H1 (cell line): ENCODE measurements at regions not wholly inside any gene's neighbourhood (a gene's known extent, or its start where the extent isn't known, plus 50 kb on each side); places are given as distances from the start of the nearest gene placed in this dataset.

Experiments
- CTCF ChIA-PET: fragments of 300-600 bp; sonication (Branson Sonifier 250); formaldehyde crosslinking; loops from one replicate; lab custom pipeline; 2021; ENCODE audit not compliant: partially characterized antibody; lab: Charles Lee
- POLR2A ChIA-PET: fragments of 300-600 bp; sonication (Branson Sonifier 250); formaldehyde crosslinking; loops from one replicate; lab custom pipeline; 2021; ENCODE audit warnings: inconsistent platforms; ENCODE audit not compliant: partially characterized antibody; lab: Charles Lee
- DNase-seq, 2 experiments: peaks; one replicate each; pipeline versions ENCODE4 v3.0.0 to v3.0.0-alpha.2; 2010 to 2022; ENCODE audit warnings: low spot score in 2 of 2, low read depth in 1 of 2, mixed read lengths in 1 of 2
- FAIRE-seq: peaks from 2 replicates; lab custom pipeline; 2011; peaks lifted over from hg19 to GRCh38; lab: Jason Lieb, UNC
- H2AFZ ChIP-seq: 2 replicates; pipeline ENCODE4 v1.8.1; 2012; ENCODE audit warnings: low read length, inconsistent platforms
- H2AK5ac ChIP-seq: 2 replicates; pipeline ENCODE4 v1.6.1; 2013; ENCODE audit warnings: low read depth, low read length
- H2BK120ac ChIP-seq: replicated peaks from 2 replicates; pipeline ENCODE3; 2013; ENCODE audit warnings: low read depth, low read length, inconsistent platforms
- H2BK12ac ChIP-seq: 2 replicates; pipeline ENCODE4 v1.6.1; 2013; ENCODE audit warnings: low read depth, low read length
- H2BK15ac ChIP-seq: 2 replicates; pipeline ENCODE4 v1.6.1; 2013; ENCODE audit warnings: low read length
- H2BK20ac ChIP-seq: 2 replicates; pipeline ENCODE4 v1.6.1; 2013; ENCODE audit warnings: low read length
- H2BK5ac ChIP-seq: 2 replicates; pipeline ENCODE4 v1.6.1; 2013; ENCODE audit warnings: low read depth, low read length
- H3K14ac ChIP-seq: 2 replicates; pipeline ENCODE4 v1.6.1; 2013; ENCODE audit warnings: inconsistent platforms; ENCODE audit not compliant: insufficient read length
- H3K18ac ChIP-seq: 2 replicates; pipeline ENCODE4 v1.6.1; 2013; ENCODE audit warnings: low read length; ENCODE audit errors: extremely low read depth
- H3K23ac ChIP-seq: 2 replicates; pipeline ENCODE4 v1.6.1; 2013; ENCODE audit warnings: inconsistent platforms; ENCODE audit not compliant: insufficient read length
- H3K23me2 ChIP-seq: 2 replicates; pipeline ENCODE4 v1.6.1; 2013; ENCODE audit warnings: low read depth, low read length
- H3K27ac ChIP-seq: 2 replicates; pipeline ENCODE4 v1.6.1; 2011; ENCODE audit warnings: low read depth, low read length, inconsistent platforms
- H3K27me3 ChIP-seq, 4 experiments: replicated peaks in 1 of 4; 1 replicate in 1 of 4; 2 replicates in 3 of 4; pipeline versions ENCODE4 v1.6.1 to v1.8.1; 2011 to 2013; ENCODE audit warnings: low read length in 3 of 4, mild to moderate bottlenecking in 3 of 4, inconsistent platforms in 2 of 4, mixed read lengths in 2 of 4, moderate library complexity in 1 of 4; ENCODE audit not compliant: control insufficient read depth in 3 of 4, insufficient read depth in 3 of 4; ENCODE audit errors: extremely low read depth in 1 of 4
- H3K36me3 ChIP-seq, 4 experiments: 2 replicates each; pipeline versions ENCODE4 v1.6.1 to v1.8.1; 2011 to 2013; ENCODE audit warnings: mild to moderate bottlenecking in 4 of 4, low read length in 3 of 4, moderate library complexity in 2 of 4, control low read depth in 1 of 4, inconsistent platforms in 1 of 4; ENCODE audit not compliant: insufficient read depth in 4 of 4, control insufficient read depth in 2 of 4
- H3K4ac ChIP-seq: replicated peaks from 2 replicates; pipeline ENCODE3; 2013; ENCODE audit warnings: low read length, low read depth, mixed read lengths, inconsistent platforms; ENCODE audit not compliant: insufficient read length
- H3K4me1 ChIP-seq, 4 experiments: replicated peaks in 1 of 4; 1 replicate in 1 of 4; 2 replicates in 3 of 4; pipeline versions ENCODE4 v1.6.1 to v1.8.1; 2011 to 2013; ENCODE audit warnings: low read length in 3 of 4, inconsistent platforms in 2 of 4, mixed read lengths in 1 of 4; ENCODE audit not compliant: insufficient read depth in 4 of 4, control insufficient read depth in 3 of 4
- H3K4me2 ChIP-seq, 2 experiments: 2 replicates each; pipeline versions ENCODE4 v1.6.1 to v1.8.1; 2011 to 2013; ENCODE audit warnings: low read depth in 2 of 2, low read length in 2 of 2, control low read depth in 1 of 2, inconsistent platforms in 1 of 2, mild to moderate bottlenecking in 1 of 2; ENCODE audit not compliant: insufficient read depth in 1 of 2
- H3K4me3 ChIP-seq, 4 experiments: fragments of 200-600, 300-600 bp in 1 of 4; sonication (generic), shearing (Covaris generic), sonication (Bioruptor Twin) in 1 of 4; 2 replicates each; pipeline versions ENCODE4 v1.5.1 to v1.8.1; 2011 to 2016; ENCODE audit warnings: low read length in 4 of 4, low read depth in 3 of 4, control low read depth in 2 of 4, inconsistent platforms in 2 of 4, mild to moderate bottlenecking in 2 of 4, mixed read lengths in 1 of 4, moderate library complexity in 1 of 4; ENCODE audit not compliant: insufficient read depth in 2 of 4; ENCODE audit errors: extremely low read depth in 1 of 4
- H3K56ac ChIP-seq: replicated peaks from 2 replicates; pipeline ENCODE3; 2013; ENCODE audit warnings: low read depth, mild to moderate bottlenecking, mixed read lengths, low read length, inconsistent platforms; ENCODE audit not compliant: insufficient read length
- H3K79me1 ChIP-seq: 2 replicates; pipeline ENCODE4 v1.6.1; 2013; ENCODE audit warnings: low read depth, low read length, control low read depth
- H3K79me2 ChIP-seq, 2 experiments: 2 replicates each; pipeline versions ENCODE4 v1.6.1 to v1.8.1; 2012 to 2013; ENCODE audit warnings: low read length in 2 of 2, mild to moderate bottlenecking in 2 of 2, inconsistent platforms in 1 of 2; ENCODE audit not compliant: insufficient read depth in 2 of 2, control insufficient read depth in 1 of 2
- H3K9ac ChIP-seq, 4 experiments: replicated peaks in 1 of 4; 1 replicate in 1 of 4; 2 replicates in 3 of 4; pipeline versions ENCODE4 v1.6.1 to v1.8.1; 2011 to 2013; ENCODE audit warnings: low read depth in 3 of 4, low read length in 3 of 4, control low read depth in 2 of 4, mild to moderate bottlenecking in 2 of 4, moderate library complexity in 2 of 4, inconsistent platforms in 1 of 4; ENCODE audit errors: extremely low read depth in 1 of 4
- H3K9me3 ChIP-seq, 2 experiments: 2 replicates each; pipeline versions ENCODE4 v1.6.1 to v1.8.1; 2012 to 2013; ENCODE audit warnings: mild to moderate bottlenecking in 2 of 2, moderate library complexity in 2 of 2, control low read depth in 1 of 2, inconsistent platforms in 1 of 2, low read depth in 1 of 2, low read length in 1 of 2, mixed read lengths in 1 of 2; ENCODE audit not compliant: insufficient read depth in 2 of 2
- H4K20me1 ChIP-seq, 2 experiments: replicated peaks in 1 of 2; 2 replicates each; pipeline versions ENCODE3 to v1.8.1; 2011 to 2013; ENCODE audit warnings: inconsistent platforms in 2 of 2, low read length in 2 of 2, mild to moderate bottlenecking in 1 of 2; ENCODE audit not compliant: insufficient read depth in 2 of 2, control insufficient read depth in 1 of 2
- H4K5ac ChIP-seq: 2 replicates; pipeline ENCODE4 v1.6.1; 2013; ENCODE audit warnings: low read length, low read depth, mixed read lengths, inconsistent platforms; ENCODE audit not compliant: insufficient read length
- H4K8ac ChIP-seq: 2 replicates; pipeline ENCODE4 v1.8.0; 2013; ENCODE audit warnings: mild to moderate bottlenecking, moderate library complexity, low read length, inconsistent platforms; ENCODE audit not compliant: insufficient read depth; ENCODE audit errors: extremely low read depth
- H4K91ac ChIP-seq: replicated peaks from 2 replicates; pipeline ENCODE3; 2013; ENCODE audit warnings: low read length, mixed read lengths, inconsistent platforms; ENCODE audit not compliant: insufficient read length
- BACH1 ChIP-seq: IDR thresholded peaks from 2 replicates; pipeline ENCODE4 v1.6.1; 2012; ENCODE audit warnings: low read length, improper control_type of control experiment
- CBX8 ChIP-seq: fragments of 300-800, 300-1000 bp; sonication (generic); IDR thresholded peaks from 2 replicates; pipeline ENCODE4 v1.7.1; 2016; ENCODE audit warnings: low read depth, low read length, borderline replicate concordance
- CHD1 ChIP-seq: IDR thresholded peaks from 2 replicates; pipeline ENCODE4 v1.6.1; 2012; ENCODE audit warnings: low read depth, low read length, improper control_type of control experiment
- EGR1 ChIP-seq: IDR thresholded peaks from 2 replicates; pipeline ENCODE4 v1.6.1; 2011; ENCODE audit warnings: low read depth, low read length, borderline replicate concordance
- POLR2AphosphoS5 ChIP-seq: IDR thresholded peaks from 2 replicates; pipeline ENCODE4 v1.6.1; 2011; ENCODE audit warnings: low read depth, low read length
- SUZ12 ChIP-seq: fragments of 200-600 bp; sonication (generic); IDR thresholded peaks from 2 replicates; pipeline ENCODE4 v1.6.1; 2012; ENCODE audit warnings: mild to moderate bottlenecking, inconsistent platforms, low read length, moderate library complexity, mixed read lengths
- WGBS, 2 experiments: shearing (Covaris generic) in 1 of 2; methylation state at CpG; one replicate each; pipeline versions ENCODE4 v1.1.6 to v1.1.7; 2013 to 2015; ENCODE audit warnings: low lambda C conversion rate in 2 of 2, mixed read lengths in 2 of 2, inconsistent platforms in 1 of 2, low coverage in 1 of 2, missing lambda C conversion rate in 1 of 2; ENCODE audit not compliant: insufficient replicate concordance in 2 of 2, insufficient coverage in 1 of 2, insufficient read length in 1 of 2; ENCODE audit errors: extremely low coverage in 1 of 2, missing lambda C conversion rate in 1 of 2; 5-methylcytosine and 5-hydroxymethylcytosine counted together

- H2BK15ac ChIP-seq, result no peak overlapping the region
- no peak overlapping the region for H3K56ac ChIP-seq
- no peaks in the 10 kb centered on the region for H3K36me3 ChIP-seq
- H4K91ac ChIP-seq, result no peak overlapping the region
- CTCF ChIA-PET, result no interaction called here
- H3K27me3 ChIP-seq, result no peaks in the 10 kb centered on the region
- peaks cover 0 to 10% of the 10 kb centered on the region in 2 experiments; a peak in 2 of 4 replicates for H3K9me3 ChIP-seq
- H3K23ac ChIP-seq, result no peak overlapping the region
- no peak overlapping the region for H3K4me3 ChIP-seq
- H2BK20ac ChIP-seq, result no peak overlapping the region
- H2BK120ac ChIP-seq, result no peak overlapping the region
- no peak overlapping the region for H2AFZ ChIP-seq
- H3K79me2 ChIP-seq, result no peaks in the 10 kb centered on the region
- H2BK5ac ChIP-seq, result no peak overlapping the region
- H3K79me1 ChIP-seq, result no peaks in the 10 kb centered on the region
- H2AK5ac ChIP-seq, result no peak overlapping the region
- H3K4me2 ChIP-seq, result no peak overlapping the region
- no peak overlapping the region for H3K9ac ChIP-seq
- WGBS, 2 experiments, result 53% methylated on average over 1 of the region's 1 CpG; no CpG with 5 or more reads in 1 of the 2 experiments
- no peaks in the 10 kb centered on the region for H4K20me1 ChIP-seq
- H3K14ac ChIP-seq, result no peak overlapping the region
- H2BK12ac ChIP-seq, result no peak overlapping the region
- no peak overlapping the region for H3K4ac ChIP-seq
- no peaks in the 10 kb centered on the region for H3K4me1 ChIP-seq
- no peak overlapping the region for H4K5ac ChIP-seq
- no peaks in the 10 kb centered on the region for H3K23me2 ChIP-seq
- TF ChIP-seq POLR2AphosphoS5, result no peak
- TF ChIP-seq EGR1, result no peak
- no peak for TF ChIP-seq SUZ12
- no peak for TF ChIP-seq CBX8
- TF ChIP-seq CHD1, result no peak
- TF ChIP-seq BACH1, result no peak
- no peak overlapping the region for H3K27ac ChIP-seq
- no peak overlapping the region for H3K18ac ChIP-seq
- POLR2A ChIA-PET, result no interaction called here
- no peak for FAIRE-seq
- H4K8ac ChIP-seq, result no peak overlapping the region
- DNase-seq, result no peak
Observed at GRCh38 chr1:30201015-30201414, 522.4 kb downstream of the MATN1 start.
